NCI-H2227 treated with DMSO at 0.1 percent for 48 hours (cell line): ENCODE measurements at regions not wholly inside any gene's neighbourhood (a gene's known extent, or its start where the extent isn't known, plus 50 kb on each side); places are given as distances from the start of the nearest gene placed in this dataset.

Experiments used
- DNase-seq: peaks from one replicate; lab custom pipeline; 2025; lab: John Stamatoyannopoulos, UW

DNA sequence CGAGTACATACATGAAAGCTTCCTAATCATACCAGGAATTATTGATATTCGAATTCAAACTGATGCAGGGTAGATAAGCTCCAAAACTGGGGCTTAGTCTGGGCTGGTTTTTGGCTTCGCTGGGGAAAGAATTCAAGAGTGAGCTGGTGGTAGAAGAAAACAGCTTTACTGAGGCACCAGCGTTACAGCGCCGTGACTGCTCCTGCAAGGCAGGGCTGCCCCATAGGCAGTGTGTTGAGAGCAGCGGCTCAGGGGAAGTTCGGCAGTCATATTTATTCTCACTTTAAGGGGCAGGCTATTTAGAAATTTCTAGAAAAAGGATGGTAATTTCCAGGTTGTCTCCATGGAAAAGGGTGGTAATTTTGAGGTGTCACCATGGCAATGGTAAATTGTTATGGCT is 292.6 kb upstream of the TCF4 start:
- DNase-seq: no peak

DNA sequence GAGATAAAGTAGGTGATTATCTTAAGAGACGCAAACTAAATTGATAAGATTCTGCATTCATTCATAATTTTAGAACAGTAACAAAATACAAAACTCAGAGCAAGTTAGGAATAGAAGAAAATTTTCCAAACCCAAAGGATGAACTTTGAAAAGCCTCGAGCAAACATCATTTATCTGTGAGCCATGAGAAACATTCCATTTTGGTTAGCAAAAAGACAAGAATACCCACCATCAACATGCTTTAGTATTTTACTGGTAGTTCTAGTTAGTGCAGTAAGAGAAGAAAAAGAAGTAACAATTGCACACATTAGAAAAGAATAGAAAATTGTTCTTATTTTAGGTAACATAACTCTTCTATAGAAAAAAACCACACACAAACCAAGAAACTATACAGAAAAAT is 291.3 kb upstream of the TCF4 start:
- no peak for DNase-seq

DNA sequence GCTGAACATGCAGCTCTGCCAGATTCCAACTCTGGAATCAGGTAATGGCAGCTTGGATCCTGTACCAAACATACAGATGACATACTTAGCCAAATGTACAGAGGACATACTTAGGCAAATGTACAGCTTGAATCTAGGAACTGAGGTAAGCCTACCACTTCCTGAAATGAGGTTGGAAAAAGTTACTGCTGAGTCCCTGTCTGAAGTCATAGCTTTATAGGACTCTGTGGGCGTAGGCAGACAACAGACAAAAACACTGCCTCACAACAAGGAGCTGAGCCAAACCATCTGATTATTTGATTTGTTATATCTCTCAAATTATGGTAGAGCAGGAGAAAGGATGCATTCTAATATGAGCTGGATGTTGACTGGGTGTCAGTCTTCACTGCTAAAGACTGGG is 290.2 kb upstream of the TCF4 start:
- DNase-seq: no peak

DNA sequence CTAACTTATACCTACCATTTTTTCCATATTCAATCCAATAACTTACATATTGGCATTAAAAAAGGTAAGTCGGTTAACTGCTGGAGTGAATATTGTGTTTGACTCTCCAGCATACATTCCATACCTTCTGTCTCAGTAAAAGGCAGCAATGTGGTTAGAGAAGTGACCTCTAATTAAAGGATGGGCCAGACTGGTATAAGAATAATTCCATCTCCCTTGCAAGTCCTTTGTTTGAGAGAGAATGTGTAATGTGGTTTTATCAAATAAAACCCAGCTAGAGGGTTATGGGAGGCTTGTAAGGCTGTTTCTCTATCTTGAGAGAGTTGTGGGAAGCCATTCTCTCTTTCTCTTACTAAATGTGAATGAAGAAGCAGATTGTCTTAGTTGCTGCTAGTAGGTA is 289.3 kb upstream of the TCF4 start:
- DNase-seq: no peak

DNA sequence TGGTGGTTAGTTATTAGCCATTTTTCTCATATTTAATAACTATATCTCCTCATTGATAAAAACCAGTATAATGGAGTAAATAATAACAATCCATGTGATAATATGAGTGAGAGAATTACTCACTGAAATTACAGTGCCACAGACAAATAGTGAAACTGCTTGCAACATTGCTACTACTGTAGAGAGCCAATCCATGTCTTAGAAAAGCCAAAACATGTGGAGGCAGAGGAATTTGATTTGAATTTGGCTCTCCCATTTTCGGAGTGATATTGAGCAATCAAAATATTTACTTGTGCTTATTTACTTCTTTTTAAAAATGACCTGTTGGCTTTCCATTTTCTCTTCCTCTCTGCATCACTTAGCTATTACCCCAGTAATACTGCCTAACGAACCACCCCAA is 288.3 kb upstream of the TCF4 start:
- DNase-seq: no peak

DNA sequence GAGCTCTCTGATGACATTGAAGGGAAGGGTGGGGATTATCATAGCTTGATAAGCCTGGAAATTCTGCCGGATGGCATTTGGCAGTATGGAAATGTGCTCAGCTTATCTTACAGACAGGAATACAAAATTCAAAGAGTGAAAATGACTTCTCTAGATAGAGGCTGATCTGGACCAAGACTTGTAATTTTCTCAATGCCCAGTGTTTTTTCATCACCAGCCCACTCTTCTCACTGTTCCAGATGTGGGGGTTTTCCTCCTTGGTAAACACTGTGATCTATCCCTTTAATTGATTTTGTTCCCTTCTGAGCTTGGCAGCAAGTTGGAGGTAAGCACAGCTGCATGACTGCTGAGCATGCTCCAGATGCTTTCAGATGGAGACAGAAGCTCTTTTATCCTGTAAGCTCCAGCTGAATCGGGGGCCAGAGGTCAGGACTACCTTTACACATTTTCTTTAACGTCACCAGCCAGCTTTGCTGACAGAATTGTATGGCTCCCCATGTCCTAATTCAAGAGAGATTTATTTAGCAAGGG is 287.4 kb upstream of the TCF4 start:
- no peak for DNase-seq

DNA sequence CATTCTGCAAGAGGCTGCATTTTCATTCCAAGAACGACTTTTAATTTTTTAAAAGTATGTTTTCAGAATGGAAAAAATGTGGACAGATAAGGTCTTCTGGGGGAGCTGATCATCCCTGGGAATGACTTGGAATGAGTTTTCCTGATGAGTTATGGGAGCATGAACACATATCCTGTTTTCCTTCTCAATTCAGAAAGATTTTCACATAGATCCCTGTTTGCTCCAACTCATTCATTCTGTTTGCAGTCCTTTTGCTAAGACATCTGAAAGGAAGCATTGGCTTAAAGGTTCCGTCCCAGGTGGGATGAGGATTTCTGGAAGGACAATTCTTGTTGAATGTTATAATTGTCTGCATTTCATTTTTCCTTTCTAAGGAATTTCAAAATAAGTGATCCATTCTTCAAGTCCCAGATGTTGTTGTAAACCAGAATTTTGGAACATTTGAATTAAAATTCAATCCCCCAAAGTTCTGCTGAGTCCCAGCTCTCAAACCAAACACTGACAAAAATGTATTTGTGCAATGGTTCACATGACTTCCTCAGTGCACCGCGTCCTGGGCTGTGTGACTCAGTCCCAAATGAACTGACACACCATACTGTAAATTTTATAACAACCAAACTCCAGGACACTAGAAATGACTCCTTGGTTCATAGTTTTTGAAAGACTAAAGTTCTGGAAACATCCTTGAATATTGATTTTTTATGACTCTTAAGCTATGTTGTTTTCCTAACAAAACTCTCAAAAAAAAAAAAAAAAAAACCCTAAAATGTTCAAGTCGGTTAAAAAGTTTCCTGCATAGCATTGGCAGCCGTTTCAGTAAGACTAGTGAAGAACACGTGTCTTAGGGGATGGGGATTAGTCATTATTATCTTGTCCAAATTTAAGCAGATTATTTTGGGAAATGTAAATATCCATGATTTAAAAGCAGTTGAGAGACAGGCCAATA is 281.8 kb upstream of the TCF4 start:
- no peak for DNase-seq

DNA sequence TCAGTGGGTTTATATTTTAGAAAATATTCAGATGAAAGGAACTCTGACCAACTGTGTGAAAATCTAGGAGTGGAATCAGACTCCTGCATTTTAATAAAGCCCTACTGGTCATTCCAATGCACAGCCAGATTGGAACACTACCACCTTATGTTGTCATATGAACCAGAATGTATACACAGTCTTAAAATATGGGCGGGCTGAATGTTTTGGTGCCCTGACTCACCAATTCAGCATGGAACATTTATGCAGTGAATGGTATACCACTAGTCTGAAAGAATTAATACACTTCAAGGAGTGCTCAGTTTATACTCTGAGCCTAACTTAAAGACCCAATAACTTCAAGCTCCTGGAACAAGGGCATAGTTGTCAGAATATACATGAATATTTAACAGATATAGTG is 280.9 kb upstream of the TCF4 start:
- DNase-seq: no peak

DNA sequence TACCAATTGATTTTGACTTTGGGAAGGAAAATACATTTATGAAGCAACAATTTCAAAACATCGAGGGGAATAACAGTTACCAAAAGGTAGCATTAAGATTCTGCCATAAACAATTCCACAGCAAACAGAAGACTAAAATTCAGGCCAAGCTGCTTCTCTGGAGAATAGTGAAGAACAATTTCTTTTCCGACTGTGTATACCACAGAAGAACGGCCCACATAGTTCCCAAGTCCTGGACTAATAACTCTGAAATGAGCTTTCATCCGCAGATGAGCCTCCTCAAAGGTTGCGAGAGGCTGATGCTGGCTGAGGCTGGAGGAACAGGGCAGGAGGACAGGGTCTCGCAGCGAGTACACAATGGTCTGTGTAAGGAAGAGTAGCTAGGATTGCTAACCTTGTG is 278.9 kb upstream of the TCF4 start:
- DNase-seq: no peak

DNA sequence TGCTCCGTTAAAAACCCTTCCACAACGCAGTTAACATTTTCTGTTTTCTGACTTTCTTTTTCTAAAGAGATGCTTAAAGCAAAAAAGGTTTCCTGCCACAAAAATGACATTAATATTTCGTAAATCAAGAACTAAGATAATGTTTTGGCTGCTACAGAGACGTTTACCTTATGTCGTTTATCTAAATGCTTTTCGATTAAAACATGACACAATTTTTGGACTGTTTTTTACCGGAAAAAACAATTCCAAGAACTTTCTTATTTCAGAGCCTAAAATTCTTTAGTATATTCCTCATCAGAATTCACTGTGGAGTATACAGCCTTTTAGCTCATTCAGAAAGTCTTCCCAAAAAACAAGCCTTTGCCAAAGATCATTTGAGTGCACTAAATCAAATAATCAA is 278.0 kb upstream of the TCF4 start:
- no peak for DNase-seq

DNA sequence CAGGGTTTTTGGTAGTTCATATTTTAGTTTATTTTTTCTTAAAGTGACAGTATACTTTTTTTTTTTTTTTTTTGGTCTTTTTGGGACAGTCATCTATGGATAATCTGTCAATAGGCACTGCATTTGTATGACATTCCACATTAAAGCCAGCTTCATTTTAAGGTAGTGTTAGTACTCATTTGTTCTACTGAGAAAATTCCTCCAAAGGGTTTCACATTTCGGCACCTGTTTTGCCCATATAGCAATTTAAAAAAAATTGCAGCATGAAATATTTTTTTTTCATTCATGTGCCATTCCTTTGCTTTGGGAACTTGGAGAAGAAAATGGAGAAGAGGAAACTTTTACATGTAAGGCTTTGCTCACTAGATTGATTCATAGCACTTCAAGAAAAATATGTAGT is 276.3 kb upstream of the TCF4 start:
- no peak for DNase-seq

DNA sequence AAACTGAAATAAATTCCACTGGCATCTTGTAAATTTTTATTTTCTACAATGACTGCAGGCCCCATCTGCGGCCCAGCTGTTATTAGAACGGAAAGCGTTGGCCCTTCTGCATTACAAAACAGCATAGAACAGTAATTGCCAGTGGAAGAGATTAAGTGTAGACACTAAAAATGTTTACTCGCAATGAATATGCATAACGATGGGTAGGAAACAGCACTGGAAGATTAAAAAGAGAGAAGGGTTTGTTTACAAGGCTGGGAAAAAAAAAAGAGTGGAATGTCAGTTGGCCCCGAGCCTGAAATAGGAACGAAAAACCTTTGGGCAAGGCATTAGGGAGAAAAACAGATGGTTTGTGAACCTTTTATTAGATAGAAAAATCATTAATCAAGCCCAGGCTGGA is 275.9 kb upstream of the TCF4 start:
- no peak for DNase-seq

DNA sequence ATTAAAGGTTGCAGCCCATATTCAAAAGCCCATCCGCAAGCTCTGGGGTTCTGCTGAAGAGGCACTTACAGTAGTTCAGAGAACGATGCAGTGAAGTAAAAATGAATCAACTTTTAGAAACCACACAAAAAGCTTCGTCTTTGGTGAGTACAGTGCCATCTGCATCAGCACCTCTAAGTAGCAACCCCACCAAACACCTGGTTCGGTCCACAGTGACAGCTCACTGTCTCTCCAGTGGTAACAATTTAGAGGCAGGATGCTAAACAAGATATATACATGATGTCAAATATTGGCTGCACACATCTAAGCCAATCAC is 275.4 kb upstream of the TCF4 start:
- DNase-seq: no peak

DNA sequence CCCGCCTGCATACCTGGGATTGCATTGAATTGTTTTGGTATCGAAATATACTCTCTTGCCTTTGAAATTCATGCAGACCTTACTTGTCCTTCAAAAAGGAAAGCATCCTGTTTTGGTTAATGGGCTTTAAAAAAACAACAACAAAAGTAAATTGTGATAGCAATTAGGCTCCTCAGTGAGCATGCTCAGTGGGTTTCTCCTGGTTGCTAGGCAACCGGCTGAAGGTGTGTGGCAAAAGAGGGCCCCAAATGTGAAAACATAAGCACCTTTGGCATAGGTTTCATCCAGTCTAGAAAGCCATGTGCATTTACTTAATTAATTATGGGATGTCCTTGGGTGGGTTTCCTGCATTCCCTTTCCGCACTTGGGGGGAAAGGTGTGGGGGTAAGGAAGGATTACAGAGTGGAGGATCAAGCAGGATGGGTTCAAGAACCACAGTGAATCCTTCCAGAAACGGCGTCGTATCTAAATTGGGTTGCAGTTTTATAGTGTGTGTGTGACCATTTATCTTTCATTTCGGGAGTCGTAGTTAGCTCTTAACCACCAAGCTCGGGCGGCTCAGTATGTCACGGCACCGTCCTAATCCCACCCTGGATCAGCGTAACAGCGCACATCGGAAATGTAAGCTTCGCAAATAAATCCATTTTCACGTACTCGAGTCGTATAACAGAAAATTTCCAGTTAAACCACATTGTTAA is 274.9 kb upstream of the TCF4 start:
- no peak for DNase-seq

DNA sequence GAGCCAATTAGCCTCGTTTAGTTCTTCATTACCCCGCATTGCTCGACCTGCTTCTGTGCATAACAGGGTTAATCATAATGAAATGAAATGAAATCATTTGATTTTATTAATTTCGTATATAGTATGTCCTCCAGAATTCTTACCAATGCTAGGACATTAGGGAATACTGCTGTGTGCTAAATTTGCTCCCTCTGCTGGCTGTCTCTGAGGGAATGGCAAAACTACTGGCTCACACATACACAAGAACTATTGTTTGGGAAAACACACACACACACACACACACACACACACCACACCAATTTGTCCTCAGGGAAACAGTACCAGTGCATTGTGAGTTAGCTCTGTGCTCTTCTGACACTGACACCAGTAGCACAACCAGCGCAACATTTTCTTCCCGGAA is 273.3 kb upstream of the TCF4 start:
- no peak for DNase-seq

DNA sequence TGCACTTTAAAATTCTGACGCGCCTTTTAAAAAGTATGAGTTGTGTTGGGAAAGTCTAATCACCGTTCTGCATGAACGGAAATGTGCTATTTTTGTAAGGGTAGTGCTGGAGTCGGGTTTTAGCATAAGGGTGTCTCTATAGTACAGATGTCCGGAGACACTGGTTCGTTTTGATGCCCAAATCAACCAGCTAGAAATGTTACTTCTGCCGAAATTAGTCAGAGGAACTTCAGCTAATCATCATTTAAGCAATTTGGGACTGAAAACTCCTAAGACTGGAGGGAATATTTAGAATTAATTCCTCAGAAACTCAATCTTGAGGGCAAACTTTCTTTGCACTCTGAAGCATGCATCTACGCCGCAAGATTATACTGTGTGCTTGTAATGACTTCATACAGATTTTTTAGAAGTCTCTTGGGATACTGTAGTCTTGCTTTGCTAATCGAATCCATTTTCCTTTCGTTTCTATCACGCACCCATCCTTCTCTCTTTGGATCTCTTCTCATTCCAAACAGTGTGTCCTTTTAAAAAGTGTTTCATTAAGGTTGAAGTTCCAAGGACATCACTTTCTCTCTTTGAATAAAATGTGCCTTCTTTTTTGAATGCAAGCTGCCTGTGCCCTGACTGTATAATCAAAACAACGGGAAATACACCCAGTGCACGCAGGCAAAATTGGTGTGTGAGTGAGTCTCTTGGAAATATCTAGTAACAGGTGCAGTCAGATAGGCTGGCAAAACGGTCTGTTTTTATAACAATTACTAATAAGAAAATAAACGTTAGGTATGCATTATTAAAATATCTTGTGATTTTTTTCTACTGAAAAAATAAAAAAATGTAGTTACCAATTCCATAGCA is 270.9 kb upstream of the TCF4 start:
- DNase-seq: peak; percentile 23

DNA sequence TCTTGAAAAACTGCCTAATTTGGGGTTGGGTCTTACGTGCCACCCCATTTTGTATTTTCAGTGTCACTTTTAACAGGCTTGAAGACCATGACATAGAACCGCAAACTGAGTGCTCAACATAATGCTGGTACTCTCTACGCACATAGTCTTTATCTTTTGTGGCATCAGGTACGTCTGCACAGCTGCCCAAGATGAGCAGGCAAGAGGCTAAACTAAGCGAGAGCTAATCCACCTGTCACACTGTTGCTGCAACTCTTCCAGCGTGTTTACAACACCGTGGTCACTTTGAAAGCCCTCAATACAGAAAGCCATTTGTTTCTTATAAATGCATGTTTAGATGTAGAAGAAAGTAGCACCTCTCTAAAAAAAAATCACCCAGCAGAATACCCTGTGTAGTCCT is 270.0 kb upstream of the TCF4 start:
- no peak for DNase-seq

DNA sequence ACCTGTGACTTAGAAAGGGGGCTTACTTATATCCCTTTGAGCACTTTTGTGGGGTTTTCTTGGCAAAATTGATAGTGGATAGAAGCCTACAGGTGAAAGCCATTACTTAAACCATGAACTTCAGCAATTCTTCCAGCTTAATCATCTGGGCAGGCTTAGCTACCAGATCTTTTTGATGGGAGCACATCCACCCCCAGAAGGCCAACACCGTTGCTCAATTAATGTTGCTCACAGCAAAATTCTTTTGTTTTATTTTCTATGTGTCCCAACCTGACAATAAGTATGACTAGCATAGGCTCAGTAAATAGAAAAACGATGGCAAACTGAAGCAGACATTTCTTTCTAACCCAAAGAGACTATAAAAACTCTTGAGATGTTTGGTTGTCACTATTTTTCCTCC is 269.4 kb upstream of the TCF4 start:
- no peak for DNase-seq

DNA sequence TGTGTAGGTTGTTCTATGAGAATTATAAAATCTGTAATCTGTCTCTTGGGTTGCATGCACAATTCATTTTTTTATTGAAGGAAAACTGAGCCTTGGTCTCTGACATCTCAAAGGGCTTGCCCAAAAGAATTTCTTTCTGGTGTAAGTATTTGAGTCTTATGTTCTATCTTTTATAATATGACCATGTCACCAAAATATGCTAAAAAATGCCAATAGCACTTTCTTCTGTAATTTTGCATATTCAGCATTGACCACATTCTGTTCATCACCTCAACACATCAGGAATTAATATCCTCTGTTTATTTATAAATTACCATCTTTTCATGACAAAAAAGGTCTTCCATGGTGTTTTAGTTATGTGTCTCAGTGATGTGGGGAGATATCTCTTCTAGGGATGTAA is 268.7 kb upstream of the TCF4 start:
- DNase-seq: no peak

DNA sequence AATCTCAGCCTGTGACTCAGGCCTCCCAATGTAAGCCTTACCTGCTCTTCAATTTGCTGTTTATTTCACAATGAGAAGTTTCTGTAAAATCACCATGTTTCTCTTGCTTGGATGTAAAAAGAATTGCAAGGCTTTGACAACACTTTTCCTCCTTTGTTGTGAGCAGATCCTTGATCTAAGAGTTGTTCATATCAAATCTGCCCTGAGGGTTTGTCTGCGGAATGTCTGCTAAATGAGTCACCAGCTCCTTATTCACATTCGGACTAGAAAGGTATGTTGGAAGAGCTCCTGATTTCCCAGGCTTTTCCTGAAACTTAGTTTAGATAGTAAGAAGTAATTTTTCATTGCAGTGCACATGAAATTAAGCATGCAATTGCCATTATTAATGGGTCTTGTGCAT is 268.2 kb upstream of the TCF4 start:
- DNase-seq: no peak

DNA sequence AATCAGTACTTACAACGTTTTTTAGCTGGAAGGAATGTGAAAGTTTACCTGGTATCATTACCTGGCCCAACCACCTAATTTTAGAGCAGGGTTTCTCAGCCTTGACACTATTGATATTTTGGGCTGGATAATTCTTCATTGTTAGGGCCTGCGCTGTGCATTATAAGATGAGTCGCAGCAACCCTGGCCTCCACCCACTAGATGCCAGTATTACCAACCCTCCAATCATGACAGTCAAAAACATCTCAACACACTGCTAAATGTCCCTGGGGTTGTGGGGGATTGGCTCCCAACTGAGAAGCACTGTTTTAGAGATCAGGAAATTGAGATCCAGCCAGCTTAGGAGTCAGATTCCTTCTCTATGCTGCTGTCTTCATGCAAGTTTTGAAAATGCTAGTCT is 265.3 kb upstream of the TCF4 start:
- no peak for DNase-seq

DNA sequence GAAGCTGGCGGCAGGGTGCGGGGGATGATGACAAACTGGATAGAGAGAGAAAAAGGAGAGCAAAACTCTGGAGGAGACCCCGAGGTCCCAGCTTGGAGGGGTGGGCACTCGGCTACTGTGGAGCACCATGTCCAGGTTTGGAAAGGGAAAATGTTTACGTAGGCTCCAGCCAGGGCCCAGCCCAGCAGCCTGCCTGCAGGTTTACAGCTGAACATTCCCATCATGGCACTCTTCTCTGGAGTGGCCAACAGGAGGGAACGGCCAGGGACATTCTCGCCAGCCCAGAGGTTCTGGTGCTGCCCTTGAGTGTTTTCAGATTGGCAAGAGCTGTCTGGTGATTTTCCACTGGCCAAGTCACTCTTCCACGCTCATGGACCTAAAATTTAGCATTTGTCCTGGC is 262.9 kb upstream of the TCF4 start:
- DNase-seq: no peak

DNA sequence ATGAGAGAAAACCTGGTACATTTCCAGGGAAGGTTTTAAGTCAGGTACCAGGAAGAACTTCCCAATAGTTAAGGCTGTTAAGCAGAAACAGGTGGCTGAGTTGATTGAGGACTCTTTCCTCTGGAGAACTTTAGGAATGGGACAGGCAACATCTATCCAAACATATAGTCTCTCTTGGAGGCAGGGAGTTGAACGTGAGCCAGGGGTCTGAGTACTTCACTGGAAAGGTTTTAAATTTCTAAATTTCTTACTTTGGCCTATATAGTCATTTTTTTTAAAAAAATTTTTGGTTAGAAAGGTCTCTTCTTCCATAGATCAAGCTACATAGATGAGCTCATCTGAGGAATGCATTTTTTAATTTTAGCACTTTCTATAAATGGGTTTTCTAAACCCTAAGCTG is 261.4 kb upstream of the TCF4 start:
- DNase-seq: no peak
